HG03442 (cell line): ENCODE measurements at regions not wholly inside any gene's neighbourhood (a gene's known extent, or its start where the extent isn't known, plus 50 kb on each side); places are given as distances from the start of the nearest gene placed in this dataset.

Experiments
- ATAC-seq: cut with Tn5 transposase; IDR thresholded peaks from one replicate; pipeline ENCODE4 v1.9.1; 2021; ENCODE audit warnings: mild to moderate bottlenecking, moderate library complexity; ENCODE audit not compliant: unreplicated experiment

DNA sequence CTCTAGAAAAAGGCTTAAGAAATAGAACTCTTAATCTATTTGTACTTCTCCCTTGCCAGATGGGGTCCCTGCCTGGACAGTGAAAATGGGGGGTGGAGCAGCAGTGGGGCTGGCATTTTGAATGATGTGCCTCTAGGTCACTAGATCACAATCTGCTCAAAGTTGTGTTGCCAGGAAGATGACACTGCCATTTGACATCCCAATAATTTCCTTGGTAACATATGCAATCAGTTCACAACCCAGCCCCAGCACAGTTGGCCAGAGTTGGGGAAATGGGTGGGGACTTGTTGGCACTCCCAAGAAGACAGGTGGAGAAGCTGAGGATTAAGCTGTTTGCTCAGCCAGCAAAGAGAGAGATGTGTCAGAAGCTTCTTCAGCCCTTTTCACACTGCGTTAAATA is 558.3 kb upstream of the KLHL29 start:
- no peak for ATAC-seq

DNA sequence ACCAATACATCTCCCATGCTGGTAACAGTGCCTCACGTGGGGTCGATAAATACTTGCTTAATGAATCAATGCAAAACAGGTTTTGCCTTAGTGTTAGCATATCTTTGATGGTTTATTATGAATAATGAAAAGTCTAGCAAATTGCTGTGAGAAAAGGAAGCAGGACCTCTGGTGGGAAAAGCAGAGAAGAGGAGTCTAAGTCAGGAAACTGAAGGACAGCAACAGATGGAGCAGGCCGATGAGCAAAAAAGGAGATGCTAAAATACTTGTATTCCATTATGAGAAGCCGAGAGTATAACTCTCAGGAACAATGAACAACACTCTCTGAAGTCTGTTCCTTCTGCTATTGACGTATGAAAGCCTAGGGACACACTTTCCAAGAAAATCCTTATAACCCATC is 555.2 kb upstream of the KLHL29 start:
- ATAC-seq = no peak

DNA sequence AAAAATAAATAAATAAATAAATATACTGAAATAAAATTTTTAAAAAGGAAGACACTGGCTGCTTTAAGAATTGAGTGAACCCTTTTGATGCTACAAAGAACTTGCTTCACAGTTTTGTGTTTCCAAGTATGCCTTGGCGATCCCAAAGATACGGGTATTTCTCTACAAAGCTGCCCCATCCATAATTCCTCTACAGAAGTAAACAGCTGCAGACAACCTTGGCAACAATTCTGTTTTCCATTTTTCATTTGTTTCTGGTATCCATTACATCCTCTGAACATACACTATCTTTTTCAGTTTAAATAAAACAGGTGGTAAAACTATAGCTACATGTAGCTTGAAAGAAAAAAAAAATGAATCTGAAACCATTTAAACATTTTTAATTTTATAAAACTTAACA is 552.8 kb upstream of the KLHL29 start:
- no peak for ATAC-seq

DNA sequence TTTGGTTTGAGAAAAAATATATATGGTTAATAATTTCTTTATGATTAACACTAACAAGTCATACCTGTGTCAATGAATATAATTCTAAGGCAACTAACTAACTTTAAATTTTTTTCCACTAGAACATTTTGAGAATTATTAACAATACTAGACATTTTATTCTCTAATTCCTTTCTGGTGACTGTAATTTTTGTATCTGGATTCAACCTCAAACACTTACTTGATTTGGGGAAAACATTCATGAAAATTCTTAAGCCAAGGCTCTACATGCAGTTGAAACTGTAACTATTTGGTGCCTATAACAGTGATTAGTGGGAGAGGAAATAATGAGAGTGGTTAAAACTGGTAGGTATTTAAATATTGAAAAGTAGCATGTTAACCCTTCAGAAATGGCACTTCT is 546.5 kb upstream of the KLHL29 start:
- ATAC-seq = no peak

DNA sequence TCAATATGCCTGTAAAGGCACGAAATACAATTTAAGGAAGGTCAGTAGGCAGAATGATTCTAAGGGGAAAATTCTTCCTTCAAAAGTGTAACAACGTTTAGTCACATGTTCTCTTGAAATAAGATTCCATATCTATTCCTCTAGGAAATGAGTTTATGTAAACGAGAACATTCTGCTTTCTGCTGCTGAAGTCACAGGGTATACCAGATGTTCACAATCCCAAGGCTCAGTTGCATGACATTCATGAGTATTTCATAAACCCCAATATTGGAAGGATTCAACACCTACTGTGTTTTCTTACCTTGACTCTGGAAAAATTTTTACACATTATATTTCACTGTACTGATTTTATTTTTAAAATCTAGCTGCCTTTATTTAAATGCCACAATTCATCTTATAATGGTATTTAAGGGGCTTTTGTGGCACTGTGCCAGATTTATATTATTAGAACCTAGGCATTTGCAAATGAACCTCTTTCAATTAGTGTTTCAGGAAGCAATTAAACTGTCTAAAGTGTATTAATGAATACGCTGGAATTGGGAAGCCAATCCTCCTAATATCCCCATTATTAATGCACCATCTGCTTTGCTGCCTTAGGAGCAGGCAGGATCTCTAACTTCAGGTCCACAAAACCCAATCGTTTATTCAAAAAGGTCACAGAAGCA is 542.6 kb upstream of the KLHL29 start:
- no peak for ATAC-seq

DNA sequence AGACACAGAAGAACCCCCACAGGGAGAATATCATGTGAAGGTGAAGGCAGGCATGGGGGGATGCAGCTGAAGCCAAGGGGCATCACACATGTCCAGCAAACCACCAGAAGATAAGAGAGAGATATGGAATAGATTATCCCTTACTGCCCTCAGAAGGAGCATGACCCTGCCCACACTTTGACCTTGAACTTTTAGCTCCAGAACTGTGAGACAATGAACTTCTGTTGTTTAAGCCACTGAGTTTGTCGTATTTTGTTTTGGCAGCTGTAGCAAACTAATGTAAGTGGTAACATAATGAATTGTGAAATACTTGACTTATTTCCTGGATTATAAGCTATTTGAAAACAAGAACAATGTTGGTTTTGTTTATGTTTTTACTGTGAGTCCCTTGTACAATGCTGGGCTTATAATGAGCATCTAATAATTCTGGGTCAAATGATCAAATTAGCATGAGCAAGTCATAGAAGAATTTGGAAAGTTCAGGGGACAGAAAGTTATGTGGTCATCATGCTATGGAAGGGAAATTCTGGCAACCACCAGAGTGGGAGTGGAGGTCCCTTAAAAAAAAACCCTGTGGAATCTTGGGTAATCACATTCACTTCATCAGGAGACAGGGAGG is 541.0 kb upstream of the KLHL29 start:
- no peak for ATAC-seq

DNA sequence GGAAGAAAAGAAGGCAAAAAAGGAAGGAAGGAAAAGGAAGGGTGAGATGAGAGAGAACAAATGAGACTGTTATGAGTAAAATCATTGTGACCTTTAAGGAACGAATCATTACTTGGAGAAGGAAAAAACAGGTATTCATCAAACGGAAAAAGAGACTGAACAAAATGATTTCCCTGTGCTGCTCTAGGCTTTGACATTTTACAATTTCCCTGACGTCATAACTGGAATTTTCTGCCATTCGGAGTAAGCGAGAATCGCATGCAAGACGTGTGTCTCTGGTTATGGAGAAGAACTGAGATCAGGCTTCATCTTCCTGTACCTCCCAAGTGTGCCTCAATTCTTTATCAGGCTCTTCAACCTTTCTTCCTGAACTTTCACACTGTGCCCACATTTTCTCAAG is 534.7 kb upstream of the KLHL29 start:
- no peak for ATAC-seq

DNA sequence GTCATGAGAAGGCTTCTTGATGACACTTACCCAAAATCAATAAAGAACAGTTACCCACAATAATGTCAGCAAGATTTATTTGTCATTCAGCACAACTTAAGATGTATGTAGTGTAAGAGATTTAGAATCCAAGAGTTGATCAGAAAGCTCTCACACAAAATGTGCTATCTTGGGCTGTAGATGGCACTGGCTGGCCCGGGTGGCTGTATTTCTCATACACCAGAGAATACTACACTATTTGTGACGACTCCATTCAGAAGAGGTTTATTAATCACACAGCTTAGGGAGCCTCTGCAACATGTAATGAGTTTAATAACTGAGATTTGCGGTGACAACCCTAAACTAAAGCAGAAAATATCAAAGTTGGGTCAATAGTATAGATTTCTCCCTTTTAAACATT is 530.4 kb upstream of the KLHL29 start:
- no peak for ATAC-seq

DNA sequence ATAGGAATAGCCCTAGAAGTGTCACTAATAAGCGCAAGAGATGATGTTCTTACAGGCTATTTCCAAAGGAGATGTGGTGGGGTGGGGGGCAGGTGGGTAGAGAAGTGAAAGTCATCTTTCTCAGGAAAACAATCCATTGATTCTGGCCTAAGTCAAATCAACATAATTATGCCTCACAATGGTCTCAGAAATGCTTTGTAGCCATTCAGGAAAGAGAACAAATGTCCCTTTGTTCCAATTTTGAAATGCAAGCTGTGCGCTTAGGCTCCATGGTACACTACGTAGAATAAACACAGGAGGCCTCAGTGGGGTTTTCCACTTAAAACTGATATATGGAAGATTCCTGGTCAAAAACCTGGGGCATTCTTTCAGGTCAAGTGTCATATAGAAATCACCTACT is 529.9 kb upstream of the KLHL29 start:
- ATAC-seq = no peak

DNA sequence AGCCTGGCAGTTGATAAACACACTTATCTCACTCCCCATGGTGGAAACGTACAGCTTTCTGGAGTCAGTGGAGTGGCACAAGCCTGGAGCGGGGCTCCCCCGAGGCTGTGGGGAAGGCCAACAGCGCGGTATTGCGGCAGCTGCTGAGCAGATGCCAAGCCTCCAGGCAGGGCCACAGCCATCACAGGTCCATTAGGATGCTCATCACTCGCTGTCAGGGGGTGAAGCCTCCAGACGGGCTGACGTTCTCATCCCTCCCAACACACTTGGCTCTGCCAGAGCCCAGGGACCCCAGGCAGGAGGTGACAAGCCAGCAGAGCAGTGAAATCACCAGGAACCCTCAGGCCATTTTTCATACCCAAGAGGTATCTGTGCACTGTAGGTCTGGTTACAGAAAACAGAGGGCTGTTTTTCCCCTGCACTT is 529.2 kb upstream of the KLHL29 start:
- no peak for ATAC-seq

DNA sequence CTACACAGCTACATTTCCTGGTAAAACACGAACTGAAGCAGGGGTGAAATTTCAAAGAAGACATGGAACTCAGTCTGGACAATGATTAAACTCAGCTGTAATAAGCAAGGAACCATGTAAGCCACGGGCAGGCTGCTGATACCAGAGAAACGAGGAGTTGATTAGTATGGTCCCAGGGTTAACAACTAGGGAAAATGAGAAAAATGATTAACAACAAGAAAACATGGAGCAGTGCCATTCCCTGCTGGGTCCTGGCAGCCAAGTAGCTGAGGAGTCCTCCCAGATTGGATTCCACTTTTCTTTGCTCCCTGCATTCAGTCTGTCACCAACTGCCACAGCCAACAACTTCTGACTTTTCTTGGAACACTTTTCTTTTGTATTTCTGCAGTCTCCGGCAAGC is 517.0 kb upstream of the KLHL29 start:
- ATAC-seq = no peak

DNA sequence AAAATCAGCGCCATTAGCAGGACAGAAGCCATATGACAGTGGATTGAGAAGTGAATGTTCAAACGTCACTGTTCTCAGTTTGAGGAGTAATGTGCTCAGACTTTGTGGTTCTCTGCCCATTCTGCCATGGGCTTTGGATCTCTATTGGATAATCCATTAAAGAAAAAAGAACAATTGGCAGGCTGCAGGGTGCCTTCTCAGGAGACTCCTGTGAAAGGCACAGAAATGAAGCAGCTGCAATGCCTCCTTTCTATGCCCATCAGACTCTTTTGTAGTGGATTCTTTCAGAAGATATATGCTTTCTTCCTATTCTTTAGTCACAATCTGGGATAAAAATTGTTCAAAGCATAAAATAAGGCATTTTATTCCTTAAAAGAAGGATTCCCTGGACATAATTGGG is 506.9 kb upstream of the KLHL29 start:
- ATAC-seq = no peak

DNA sequence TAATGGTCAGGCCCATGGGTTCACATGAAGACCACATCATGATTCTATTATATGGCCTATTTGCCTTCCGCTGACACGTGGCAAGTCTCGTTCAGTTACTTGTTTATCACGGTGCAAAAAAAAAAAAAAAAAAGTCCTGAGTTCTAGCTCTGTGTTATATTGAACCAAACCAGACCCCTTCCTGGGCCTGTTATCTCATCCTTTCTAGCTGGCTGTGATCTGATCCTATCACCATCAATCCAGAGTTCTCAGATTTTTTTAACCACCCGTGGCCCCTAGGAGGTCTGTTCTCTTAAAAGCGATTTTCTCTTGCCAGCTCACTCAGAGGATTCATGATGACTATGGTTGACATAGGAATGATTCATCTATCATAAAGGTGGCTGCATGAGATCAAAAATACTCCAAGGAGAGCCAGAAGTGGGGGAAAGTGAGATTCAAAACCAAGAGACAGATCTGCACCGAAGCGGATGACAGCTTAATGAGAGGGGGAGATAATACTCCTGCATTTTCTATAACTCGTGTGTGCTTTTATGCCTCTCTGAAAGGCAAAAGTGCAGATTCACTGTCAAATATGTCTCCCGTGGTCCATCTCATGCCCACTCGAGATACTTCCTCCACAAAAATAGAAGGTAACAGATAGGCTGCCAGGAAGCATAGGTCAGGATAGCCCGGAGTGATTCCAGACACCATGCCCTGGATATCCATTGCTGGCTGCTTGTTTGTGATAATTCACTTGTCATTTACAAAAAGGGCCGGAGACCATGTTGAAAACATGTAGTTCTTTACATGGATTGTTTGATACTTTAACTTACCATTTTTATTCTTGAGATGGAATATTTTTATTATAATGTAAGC is 505.7 kb upstream of the KLHL29 start:
- no peak for ATAC-seq

DNA sequence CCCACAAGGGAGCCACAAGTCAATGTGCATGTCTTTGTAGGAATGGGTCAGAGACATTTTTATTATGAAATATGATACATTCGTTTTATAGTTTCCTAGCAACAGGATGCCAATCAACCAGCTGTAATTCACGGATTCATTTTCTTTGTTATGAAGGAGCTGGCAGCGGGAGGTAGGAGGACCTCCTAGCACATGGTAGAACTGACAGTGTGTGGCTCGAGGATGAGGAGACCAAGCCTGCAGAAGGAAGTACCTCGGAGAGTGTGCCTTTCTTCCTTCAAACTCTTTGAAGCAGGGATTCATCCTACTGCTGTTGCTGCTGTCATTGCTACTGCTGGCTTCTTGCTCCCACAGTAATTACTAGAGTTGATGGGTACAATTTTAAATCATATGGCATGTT is 504.8 kb upstream of the KLHL29 start:
- ATAC-seq = no peak

DNA sequence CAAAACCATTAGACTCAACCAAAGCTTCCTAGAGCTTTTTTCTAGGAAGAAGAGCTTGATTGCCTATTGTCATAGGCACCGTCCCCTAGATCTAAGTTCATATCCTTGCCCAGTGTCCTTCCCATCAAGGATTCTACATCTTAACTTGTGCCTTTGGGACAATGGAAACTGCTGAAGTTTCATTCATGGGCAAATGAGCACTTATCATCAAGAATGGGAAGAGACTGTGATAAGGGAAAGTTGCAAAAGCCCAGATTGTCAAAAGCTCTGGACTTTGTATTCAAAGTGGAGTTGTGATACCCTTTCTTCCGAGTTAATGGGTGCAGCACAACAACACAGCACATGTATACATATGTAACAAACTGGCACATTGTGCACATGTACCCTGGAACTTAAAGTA is 503.0 kb upstream of the KLHL29 start:
- ATAC-seq = no peak

DNA sequence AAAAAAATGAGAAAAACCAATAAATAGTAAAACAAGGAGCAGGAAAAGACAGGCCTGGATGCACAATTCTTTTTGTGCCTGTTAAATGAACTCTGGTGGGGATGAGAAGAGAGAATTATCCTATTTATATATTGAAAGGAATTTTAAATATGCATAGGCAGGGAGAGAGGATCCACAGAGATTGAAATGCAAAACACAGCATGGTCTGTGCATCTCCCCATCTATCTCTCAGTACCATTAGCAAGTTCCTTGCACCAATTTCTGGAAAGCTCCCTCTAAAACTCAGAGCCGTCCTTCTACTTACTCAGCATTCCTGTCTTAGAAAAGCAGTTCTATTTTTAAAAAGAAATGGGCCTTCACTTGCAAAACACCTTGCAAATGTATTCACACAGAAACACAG is 502.3 kb upstream of the KLHL29 start:
- ATAC-seq = no peak

DNA sequence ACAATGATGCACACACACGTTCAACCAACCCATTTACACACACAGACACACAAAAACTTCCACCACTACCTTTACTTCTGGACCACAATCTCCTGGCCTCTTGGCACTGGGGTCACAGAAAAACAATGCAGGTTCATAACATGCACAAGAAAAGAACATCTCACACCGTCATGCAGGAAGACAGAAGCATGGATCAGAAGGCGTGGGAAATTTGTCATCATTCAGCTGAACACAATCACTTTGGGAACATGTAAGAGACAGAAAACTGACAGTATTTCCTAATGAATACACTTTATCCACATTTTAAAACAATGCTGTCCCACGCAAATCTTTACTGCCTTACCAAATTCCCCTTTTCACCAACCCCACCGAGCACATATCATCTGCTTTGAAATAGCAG is 501.9 kb upstream of the KLHL29 start:
- ATAC-seq = no peak

DNA sequence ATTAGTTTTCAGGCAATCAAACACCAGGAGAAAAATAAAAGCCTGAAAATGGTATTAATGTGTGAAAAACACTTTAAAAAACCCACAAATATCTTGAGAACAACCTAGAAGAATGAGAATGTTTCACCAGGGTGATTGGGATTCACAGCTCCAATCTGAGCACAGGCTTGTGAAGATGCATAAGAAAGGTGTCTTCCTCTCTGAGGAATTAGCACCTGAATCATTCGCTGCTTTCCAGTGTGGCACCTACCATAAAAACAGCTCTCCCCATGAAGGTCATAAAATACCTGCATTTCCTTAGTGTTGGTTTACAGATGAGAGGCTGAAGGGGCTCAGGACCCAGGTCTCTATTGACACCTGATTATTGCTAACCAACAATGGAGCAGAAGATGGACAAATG is 499.7 kb upstream of the KLHL29 start:
- no peak for ATAC-seq

DNA sequence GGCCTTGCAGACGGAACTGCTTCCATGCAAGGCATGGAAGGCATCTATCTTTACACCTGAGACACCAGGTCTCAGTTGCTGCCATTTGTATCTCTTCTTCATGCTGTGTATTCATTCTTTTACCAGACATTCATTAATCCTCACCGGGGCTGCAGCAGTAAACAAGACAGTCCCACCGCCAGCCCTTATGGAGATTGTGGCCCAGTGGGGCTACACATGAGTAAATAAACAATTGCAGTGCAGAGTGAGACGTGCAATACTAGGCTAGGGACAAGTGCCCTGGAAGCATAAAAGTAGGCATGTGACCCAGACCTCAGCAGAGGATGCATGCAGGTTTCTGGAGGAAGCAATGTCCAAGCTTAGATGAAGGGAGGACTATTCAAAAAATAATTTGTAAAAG is 497.6 kb upstream of the KLHL29 start:
- ATAC-seq = no peak

DNA sequence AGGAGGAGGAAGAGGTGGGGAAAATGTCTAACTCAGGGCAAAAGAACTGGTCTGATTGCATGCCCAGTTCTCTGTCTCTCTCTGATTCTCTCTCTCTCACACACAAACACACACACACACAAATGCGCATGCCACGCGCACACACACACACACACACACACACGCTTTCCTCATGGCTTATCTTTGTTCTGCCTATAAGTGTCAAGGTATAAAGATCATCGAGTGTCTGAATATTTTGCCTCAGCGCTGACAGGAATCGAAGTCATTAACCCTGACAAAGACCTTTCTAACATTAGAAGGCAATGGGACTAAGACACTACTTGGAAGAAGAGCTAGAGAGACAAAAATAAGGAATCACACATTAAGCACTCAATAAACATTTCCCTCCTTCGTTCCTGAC is 497.1 kb upstream of the KLHL29 start:
- ATAC-seq = no peak

DNA sequence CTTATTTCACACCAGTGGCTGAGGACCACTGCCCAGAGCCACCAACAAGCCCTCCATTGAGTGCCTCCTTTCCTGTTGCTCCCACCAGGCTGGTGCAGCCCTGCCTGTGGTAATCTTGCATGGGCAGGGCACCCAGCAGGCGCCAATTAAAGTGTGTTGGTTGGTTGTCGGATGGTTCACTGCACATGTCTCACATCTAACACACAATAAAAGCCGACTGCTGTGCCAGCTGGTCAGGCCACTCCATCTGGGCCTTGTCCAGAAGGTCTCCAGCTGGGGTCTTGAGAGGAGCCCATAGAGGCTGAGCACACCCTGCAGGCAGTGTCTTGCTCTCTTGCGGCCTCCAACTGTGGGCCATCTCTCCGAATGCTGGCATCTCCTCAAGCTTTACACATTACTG is 494.8 kb upstream of the KLHL29 start:
- no peak for ATAC-seq
